ENCODE measurements at regions not wholly inside any gene's neighbourhood (a gene's known extent, or its start where the extent isn't known, plus 50 kb on each side); places are given as distances from the start of the nearest gene placed in this dataset.

DNA sequence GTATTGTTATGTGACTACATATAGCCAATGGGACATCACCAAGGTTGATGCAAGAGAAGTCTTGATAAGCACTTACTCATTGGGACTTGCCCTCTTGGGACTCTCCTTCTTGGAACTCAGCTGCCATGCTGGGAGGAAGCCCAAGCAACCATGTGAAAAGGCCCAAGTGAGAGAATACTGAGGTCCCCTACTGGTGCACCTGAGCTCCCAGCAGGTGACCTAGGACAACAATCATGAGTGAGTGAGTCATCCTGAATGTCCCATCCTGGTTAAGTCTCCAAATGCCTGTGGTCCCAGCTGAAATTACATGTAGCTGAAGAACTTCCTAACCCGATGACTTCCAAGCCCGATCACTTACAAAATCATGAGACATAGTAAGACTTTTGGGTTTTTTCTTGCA lies 260.7 kb downstream of the ICE1 start:
- Histone ChIP-seq H3K4me2 (ENCODE audit: insufficient read depth, low read length) (no peak overlapping the region), H3K9me1 (replicated peaks; ENCODE audit: control insufficient read depth, extremely low read depth, insufficient read depth, low read length) (no peaks in the 10 kb centered on the region), H3K9ac (replicated peaks; ENCODE audit: extremely low read depth, insufficient read depth, low read length) (no peak overlapping the region), H3K4me3 (replicated peaks in 1 of 3; ENCODE audit: insufficient read depth in 1 of 3, low read depth in 1 of 3, low read length in 3 of 3) (no peak overlapping the region), H3K79me2 (ENCODE audit: control insufficient read depth, insufficient read depth, low read length) (no peaks in the 10 kb centered on the region), H4K20me1 (replicated peaks; ENCODE audit: control insufficient read depth, extremely low read depth, insufficient read depth, low read length) (no peaks in the 10 kb centered on the region), H3K27ac (ENCODE audit: insufficient read depth, low read depth, low read length) (no peak overlapping the region), H3K4me1 (ENCODE audit: control insufficient read depth, extremely low read depth, insufficient read depth, low read length) (no peaks in the 10 kb centered on the region), H3K27me3 (ENCODE audit: control insufficient read depth in 2 of 2, insufficient read depth in 2 of 2, low read length in 2 of 2) (no peaks in the 10 kb centered on the region), H2AFZ (ENCODE audit: low read depth, low read length) (no peak overlapping the region), H3K36me3 (ENCODE audit: control insufficient read depth in 2 of 2, extremely low read depth in 1 of 2, insufficient read depth in 2 of 2, low read length in 2 of 2) (no peaks in the 10 kb centered on the region), H3K9me3 (replicated peaks; ENCODE audit: control insufficient read depth, insufficient read depth, low read length) (peaks cover 9% of the 10 kb centered on the region)
- ChIA-PET CTCF (no interaction called here), POLR2A (no interaction called here)
- dilution Hi-C loops (cut with MboI; ENCODE audit: extremely low pct_ligation_motif_present, low sequenced_read_pairs), result no loop called here
- DNase-seq (ENCODE audit: low read depth, low spot score) (no peak), FAIRE-seq (no peak)
- BruUV-seq (replicated peaks), result no TSS peak
- intact Hi-C loops (cut with micrococcal nuclease), result no loop called here
- TF ChIP-seq POLR2AphosphoS5 (IDR thresholded peaks at IDR 0.05; ENCODE audit: insufficient read depth, low read depth, low read length) (no peak), JUN (IDR thresholded peaks at IDR 0.05; ENCODE audit: borderline replicate concordance, insufficient read depth, insufficient read length, low read depth) (no peak), MAX (IDR thresholded peaks at IDR 0.05; ENCODE audit: insufficient read depth, insufficient read length) (no peak), POLR2A (IDR thresholded peaks at IDR 0.05; ENCODE audit: low read depth, low read length) (no peak), GATA2 (IDR thresholded peaks at IDR 0.05; ENCODE audit: insufficient read depth, insufficient read length, low read depth, low read length) (no peak), EZH2 (IDR thresholded peaks at IDR 0.05; ENCODE audit: borderline replicate concordance, low read depth, low read length, severe bottlenecking) (no peak), FOS (IDR thresholded peaks at IDR 0.05; ENCODE audit: borderline replicate concordance, insufficient read depth, low read length) (no peak), MYC (IDR thresholded peaks at IDR 0.05; ENCODE audit: low read depth, low read length) (no peak)
- TF ChIP-seq, protein P1, sequence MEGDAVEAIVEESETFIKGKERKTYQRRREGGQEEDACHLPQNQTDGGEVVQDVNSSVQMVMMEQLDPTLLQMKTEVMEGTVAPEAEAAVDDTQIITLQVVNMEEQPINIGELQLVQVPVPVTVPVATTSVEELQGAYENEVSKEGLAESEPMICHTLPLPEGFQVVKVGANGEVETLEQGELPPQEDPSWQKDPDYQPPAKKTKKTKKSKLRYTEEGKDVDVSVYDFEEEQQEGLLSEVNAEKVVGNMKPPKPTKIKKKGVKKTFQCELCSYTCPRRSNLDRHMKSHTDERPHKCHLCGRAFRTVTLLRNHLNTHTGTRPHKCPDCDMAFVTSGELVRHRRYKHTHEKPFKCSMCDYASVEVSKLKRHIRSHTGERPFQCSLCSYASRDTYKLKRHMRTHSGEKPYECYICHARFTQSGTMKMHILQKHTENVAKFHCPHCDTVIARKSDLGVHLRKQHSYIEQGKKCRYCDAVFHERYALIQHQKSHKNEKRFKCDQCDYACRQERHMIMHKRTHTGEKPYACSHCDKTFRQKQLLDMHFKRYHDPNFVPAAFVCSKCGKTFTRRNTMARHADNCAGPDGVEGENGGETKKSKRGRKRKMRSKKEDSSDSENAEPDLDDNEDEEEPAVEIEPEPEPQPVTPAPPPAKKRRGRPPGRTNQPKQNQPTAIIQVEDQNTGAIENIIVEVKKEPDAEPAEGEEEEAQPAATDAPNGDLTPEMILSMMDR (IDR thresholded peaks at IDR 0.05; ENCODE audit: extremely low read depth in 1 of 2, insufficient read depth in 1 of 2, low read depth in 1 of 2, low read length in 2 of 2), result no peak
